ENCODE measurements at regions not wholly inside any gene's neighbourhood (a gene's known extent, or its start where the extent isn't known, plus 50 kb on each side); places are given as distances from the start of the nearest gene placed in this dataset.

- TF ChIP-seq CTCF (IDR thresholded peaks at IDR 0.05) (no peak), POLR2A (IDR thresholded peaks at IDR 0.05) (no peak)
Observed at GRCh38 chr3:187465503-187465902, 97.3 kb downstream of the RTP4 start.

All from testis (tissue), 2 donors.